ENCODE measurements at regions not wholly inside any gene's neighbourhood (a gene's known extent, or its start where the extent isn't known, plus 50 kb on each side); places are given as distances from the start of the nearest gene placed in this dataset.

DNA sequence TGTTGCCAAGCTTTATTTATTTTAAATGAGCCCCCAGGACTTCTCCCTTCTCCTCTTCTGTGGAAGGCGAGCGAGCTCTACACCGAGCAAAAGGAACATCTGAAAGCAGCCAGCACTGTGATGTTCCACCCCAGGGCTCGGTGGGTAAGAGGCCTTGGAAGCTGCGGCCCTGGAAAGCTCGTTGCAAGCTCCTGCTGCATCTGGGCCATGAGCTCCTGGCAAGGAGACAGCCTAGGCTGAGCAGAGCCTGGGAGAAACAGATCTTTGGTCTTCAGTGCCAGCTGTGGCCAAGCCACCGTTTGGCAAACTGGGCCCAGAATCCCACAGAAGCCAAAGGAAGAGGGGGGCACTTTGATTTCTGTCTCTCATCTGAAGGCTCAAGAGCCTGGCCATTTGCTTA lies 114.1 kb downstream of the ENGASE start:
- dilution Hi-C loops (cut with MboI; ENCODE audit: extremely low pct_ligation_motif_present, low sequenced_read_pairs): loop anchor here (5.0 kb wide), 1 partner anchor 99 kb away; no protein-coding TSS in a partner anchor
- no peak for FAIRE-seq
- Histone ChIP-seq H3K79me2 (ENCODE audit: control insufficient read depth, insufficient read depth, low read length) (no peaks in the 10 kb centered on the region), H3K9me1 (ENCODE audit: control insufficient read depth, extremely low read depth, insufficient read depth, low read length) (no peaks in the 10 kb centered on the region), H4K20me1 (ENCODE audit: control insufficient read depth, extremely low read depth, insufficient read depth, low read length) (peaks cover 3% of the 10 kb centered on the region), H3K4me2 (ENCODE audit: control insufficient read depth, extremely low read depth, insufficient read depth, low read depth, low read length) (no peak overlapping the region), H3K9ac (ENCODE audit: control insufficient read depth, extremely low read depth, insufficient read depth, low read length) (no peak overlapping the region), H3K4me1 (ENCODE audit: control insufficient read depth, extremely low read depth, insufficient read depth, low read length) (no peaks in the 10 kb centered on the region), H3K36me3 (ENCODE audit: control insufficient read depth in 2 of 2, extremely low read depth in 1 of 2, insufficient read depth in 2 of 2, low read length in 2 of 2) (no peaks in the 10 kb centered on the region), H2AFZ (ENCODE audit: control insufficient read depth, low read length) (no peak overlapping the region), H3K27ac (ENCODE audit: control insufficient read depth, insufficient read depth, low read length) (no peak overlapping the region), H3K9me3 (ENCODE audit: control insufficient read depth, low read depth, low read length) (no peaks in the 10 kb centered on the region), H3K27me3 (ENCODE audit: control insufficient read depth, extremely low read depth, insufficient read depth, low read length) (peaks cover 53% of the 10 kb centered on the region), H3K4me3 (ENCODE audit: control insufficient read depth in 2 of 3, extremely low read depth in 1 of 3, insufficient read depth in 2 of 3, low read depth in 1 of 3, low read length in 3 of 3) (no peak overlapping the region)
- TF ChIP-seq, protein P1, sequence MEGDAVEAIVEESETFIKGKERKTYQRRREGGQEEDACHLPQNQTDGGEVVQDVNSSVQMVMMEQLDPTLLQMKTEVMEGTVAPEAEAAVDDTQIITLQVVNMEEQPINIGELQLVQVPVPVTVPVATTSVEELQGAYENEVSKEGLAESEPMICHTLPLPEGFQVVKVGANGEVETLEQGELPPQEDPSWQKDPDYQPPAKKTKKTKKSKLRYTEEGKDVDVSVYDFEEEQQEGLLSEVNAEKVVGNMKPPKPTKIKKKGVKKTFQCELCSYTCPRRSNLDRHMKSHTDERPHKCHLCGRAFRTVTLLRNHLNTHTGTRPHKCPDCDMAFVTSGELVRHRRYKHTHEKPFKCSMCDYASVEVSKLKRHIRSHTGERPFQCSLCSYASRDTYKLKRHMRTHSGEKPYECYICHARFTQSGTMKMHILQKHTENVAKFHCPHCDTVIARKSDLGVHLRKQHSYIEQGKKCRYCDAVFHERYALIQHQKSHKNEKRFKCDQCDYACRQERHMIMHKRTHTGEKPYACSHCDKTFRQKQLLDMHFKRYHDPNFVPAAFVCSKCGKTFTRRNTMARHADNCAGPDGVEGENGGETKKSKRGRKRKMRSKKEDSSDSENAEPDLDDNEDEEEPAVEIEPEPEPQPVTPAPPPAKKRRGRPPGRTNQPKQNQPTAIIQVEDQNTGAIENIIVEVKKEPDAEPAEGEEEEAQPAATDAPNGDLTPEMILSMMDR (optimal IDR thresholded peaks at IDR 0.05 in 1 of 3, IDR thresholded peaks at IDR 0.05 in 1 of 3, conservative IDR thresholded peaks at IDR 0.05 in 1 of 3; ENCODE audit: extremely low read depth in 1 of 3, insufficient read depth in 2 of 3, low read length in 3 of 3): no peak
- no peak for TF ChIP-seq EZH2 (IDR thresholded peaks at IDR 0.05; ENCODE audit: low read length)
- no peak for DNase-seq (ENCODE audit: low read depth, low spot score)

DNA sequence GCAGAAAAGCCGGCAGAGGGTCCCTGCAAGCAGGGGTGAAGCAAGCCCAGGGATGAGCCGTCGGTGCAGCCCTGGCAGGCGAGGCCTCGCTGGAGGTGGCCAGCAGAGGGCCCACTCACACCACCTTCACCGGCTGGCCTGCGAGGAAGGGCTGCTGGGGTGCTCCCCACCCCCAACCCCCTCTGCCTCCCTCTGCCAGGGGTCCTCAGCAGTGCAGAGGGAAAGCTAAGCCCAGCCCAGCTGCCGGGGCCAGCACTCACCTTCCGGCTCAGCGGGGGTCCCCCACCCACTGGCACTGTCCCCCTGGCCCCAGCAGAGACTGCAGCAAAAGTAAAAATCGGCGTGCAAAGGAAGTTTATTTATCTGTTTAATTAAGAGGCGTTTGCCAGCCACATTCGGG lies 113.4 kb downstream of the ENGASE start:
- Histone ChIP-seq H3K4me1 (ENCODE audit: control insufficient read depth, extremely low read depth, insufficient read depth, low read length) (no peaks in the 10 kb centered on the region), H3K9me3 (ENCODE audit: control insufficient read depth, low read depth, low read length) (no peaks in the 10 kb centered on the region), H3K79me2 (ENCODE audit: control insufficient read depth, insufficient read depth, low read length) (no peaks in the 10 kb centered on the region), H3K36me3 (ENCODE audit: control insufficient read depth in 2 of 2, extremely low read depth in 1 of 2, insufficient read depth in 2 of 2, low read length in 2 of 2) (no peaks in the 10 kb centered on the region), H4K20me1 (ENCODE audit: control insufficient read depth, extremely low read depth, insufficient read depth, low read length) (peaks cover 3% of the 10 kb centered on the region), H3K9me1 (ENCODE audit: control insufficient read depth, extremely low read depth, insufficient read depth, low read length) (no peaks in the 10 kb centered on the region), H3K9ac (ENCODE audit: control insufficient read depth, extremely low read depth, insufficient read depth, low read length) (no peak overlapping the region), H3K4me3 (ENCODE audit: control insufficient read depth in 2 of 3, extremely low read depth in 1 of 3, insufficient read depth in 2 of 3, low read depth in 1 of 3, low read length in 3 of 3) (no peak overlapping the region), H2AFZ (ENCODE audit: control insufficient read depth, low read length) (no peak overlapping the region), H3K4me2 (ENCODE audit: control insufficient read depth, extremely low read depth, insufficient read depth, low read depth, low read length) (no peak overlapping the region), H3K27me3 (ENCODE audit: control insufficient read depth, extremely low read depth, insufficient read depth, low read length) (peaks cover 57% of the 10 kb centered on the region), H3K27ac (ENCODE audit: control insufficient read depth, insufficient read depth, low read length) (no peak overlapping the region)
- DNase-seq (ENCODE audit: low read depth, low spot score) (no peak), FAIRE-seq (no peak)
- TF ChIP-seq EZH2 (IDR thresholded peaks at IDR 0.05; ENCODE audit: low read length): no peak
- TF ChIP-seq, protein P1 (optimal IDR thresholded peaks at IDR 0.05 in 1 of 3, IDR thresholded peaks at IDR 0.05 in 1 of 3, conservative IDR thresholded peaks at IDR 0.05 in 1 of 3; ENCODE audit: extremely low read depth in 1 of 3, insufficient read depth in 2 of 3, low read length in 3 of 3): peak; percentile 45 to 94 (median 93)
- dilution Hi-C loops (cut with MboI; ENCODE audit: extremely low pct_ligation_motif_present, low sequenced_read_pairs): loop anchor here (5.0 kb wide), 1 partner anchor 99 kb away; no protein-coding TSS in a partner anchor

All from keratinocyte (primary cell).